ENCODE measurements at regions not wholly inside any gene's neighbourhood (a gene's known extent, or its start where the extent isn't known, plus 50 kb on each side); places are given as distances from the start of the nearest gene placed in this dataset.

GRCh38 chr6:88290411-88290810 lies 124.3 kb upstream of the CNR1 start:
- H3K36me3 Mint-ChIP-seq (ENCODE audit: low read depth), result no peaks in the 10 kb centered on the region
- H3K4me1 Mint-ChIP-seq (ENCODE audit: low read depth), result peaks cover 14% of the 10 kb centered on the region
- H3K27me3 Mint-ChIP-seq, result peaks cover 2% of the 10 kb centered on the region
- no peak overlapping the region for H3K4me3 Mint-ChIP-seq
- H3K9me3 Mint-ChIP-seq, result peaks cover 12% of the 10 kb centered on the region
- intact Hi-C loops (cut with micrococcal nuclease), result no loop called here
- H3K27ac Mint-ChIP-seq, result no peak overlapping the region

- H3K27me3 Mint-ChIP-seq, result peaks cover 2% of the 10 kb centered on the region
- no peak overlapping the region for H3K27ac Mint-ChIP-seq
- intact Hi-C loops (cut with micrococcal nuclease), result no loop called here
- H3K9me3 Mint-ChIP-seq, result peaks cover 12% of the 10 kb centered on the region
- H3K4me3 Mint-ChIP-seq, result no peak overlapping the region
- H3K36me3 Mint-ChIP-seq (ENCODE audit: low read depth), result no peaks in the 10 kb centered on the region
- peaks cover 8% of the 10 kb centered on the region for H3K4me1 Mint-ChIP-seq (ENCODE audit: low read depth)
Measured at GRCh38 chr6:88287696-88288095, 121.5 kb upstream of the CNR1 start.

- H3K4me1 Mint-ChIP-seq (ENCODE audit: low read depth), result no peaks in the 10 kb centered on the region
- intact Hi-C loops (cut with micrococcal nuclease), result no loop called here
- no peak overlapping the region for H3K27ac Mint-ChIP-seq
- H3K36me3 Mint-ChIP-seq (ENCODE audit: low read depth), result no peaks in the 10 kb centered on the region
- peaks cover 15% of the 10 kb centered on the region for H3K9me3 Mint-ChIP-seq
- no peak overlapping the region for H3K4me3 Mint-ChIP-seq
- H3K27me3 Mint-ChIP-seq, result no peaks in the 10 kb centered on the region
Measured at GRCh38 chr6:88276331-88276730, 110.2 kb upstream of the CNR1 start.

GRCh38 chr6:88268508-88268907 lies 102.4 kb upstream of the CNR1 start:
- no peaks in the 10 kb centered on the region for H3K9me3 Mint-ChIP-seq
- H3K4me3 Mint-ChIP-seq, result no peak overlapping the region
- peaks cover 13% of the 10 kb centered on the region for H3K4me1 Mint-ChIP-seq (ENCODE audit: low read depth)
- H3K27me3 Mint-ChIP-seq, result no peaks in the 10 kb centered on the region
- no peaks in the 10 kb centered on the region for H3K36me3 Mint-ChIP-seq (ENCODE audit: low read depth)
- H3K27ac Mint-ChIP-seq, result no peak overlapping the region
- intact Hi-C loops (cut with micrococcal nuclease), result no loop called here

- intact Hi-C loops (cut with micrococcal nuclease), result no loop called here
- Mint-ChIP-seq H3K4me1 (ENCODE audit: low read depth) (peaks cover 27% of the 10 kb centered on the region), H3K36me3 (ENCODE audit: low read depth) (no peaks in the 10 kb centered on the region), H3K4me3 (no peak overlapping the region), H3K9me3 (no peaks in the 10 kb centered on the region), H3K27ac (no peak overlapping the region), H3K27me3 (no peaks in the 10 kb centered on the region)
Measured at GRCh38 chr6:88266126-88266525, 100.0 kb upstream of the CNR1 start.

- H3K27me3 Mint-ChIP-seq, result no peaks in the 10 kb centered on the region
- no peak overlapping the region for H3K4me3 Mint-ChIP-seq
- no peaks in the 10 kb centered on the region for H3K9me3 Mint-ChIP-seq
- no peak overlapping the region for H3K27ac Mint-ChIP-seq
- intact Hi-C loops (cut with micrococcal nuclease), result no loop called here
- H3K4me1 Mint-ChIP-seq (ENCODE audit: low read depth), result peaks cover 27% of the 10 kb centered on the region
- H3K36me3 Mint-ChIP-seq (ENCODE audit: low read depth), result no peaks in the 10 kb centered on the region
Measured at GRCh38 chr6:88263591-88263990, 97.4 kb upstream of the CNR1 start.

- H3K4me1 Mint-ChIP-seq (ENCODE audit: low read depth), result peaks cover 27% of the 10 kb centered on the region
- H3K27ac Mint-ChIP-seq, result no peak overlapping the region
- intact Hi-C loops (cut with micrococcal nuclease), result no loop called here
- no peaks in the 10 kb centered on the region for H3K36me3 Mint-ChIP-seq (ENCODE audit: low read depth)
- H3K9me3 Mint-ChIP-seq, result no peaks in the 10 kb centered on the region
- no peak overlapping the region for H3K4me3 Mint-ChIP-seq
- H3K27me3 Mint-ChIP-seq, result no peaks in the 10 kb centered on the region
Measured at GRCh38 chr6:88262332-88262731, 96.2 kb upstream of the CNR1 start.

GRCh38 chr6:88251301-88251700 lies 85.2 kb upstream of the CNR1 start:
- H3K4me3 Mint-ChIP-seq, result no peak overlapping the region
- no peaks in the 10 kb centered on the region for H3K4me1 Mint-ChIP-seq (ENCODE audit: low read depth)
- H3K36me3 Mint-ChIP-seq (ENCODE audit: low read depth), result no peaks in the 10 kb centered on the region
- H3K27me3 Mint-ChIP-seq, result no peaks in the 10 kb centered on the region
- peaks cover 31% of the 10 kb centered on the region for H3K9me3 Mint-ChIP-seq
- intact Hi-C loops (cut with micrococcal nuclease), result no loop called here
- no peak overlapping the region for H3K27ac Mint-ChIP-seq

GRCh38 chr6:88248709-88249321 lies 82.7 kb upstream of the CNR1 start:
- no peak overlapping the region for H3K27ac Mint-ChIP-seq
- no peaks in the 10 kb centered on the region for H3K36me3 Mint-ChIP-seq (ENCODE audit: low read depth)
- no peaks in the 10 kb centered on the region for H3K4me1 Mint-ChIP-seq (ENCODE audit: low read depth)
- intact Hi-C loops (cut with micrococcal nuclease), result no loop called here
- no peak overlapping the region for H3K4me3 Mint-ChIP-seq
- H3K27me3 Mint-ChIP-seq, result no peaks in the 10 kb centered on the region
- peaks cover 6% of the 10 kb centered on the region for H3K9me3 Mint-ChIP-seq

- H3K27me3 Mint-ChIP-seq, result no peaks in the 10 kb centered on the region
- no peak overlapping the region for H3K4me3 Mint-ChIP-seq
- intact Hi-C loops (cut with micrococcal nuclease), result no loop called here
- H3K4me1 Mint-ChIP-seq (ENCODE audit: low read depth), result no peaks in the 10 kb centered on the region
- H3K9me3 Mint-ChIP-seq, result peaks cover 5% of the 10 kb centered on the region
- no peaks in the 10 kb centered on the region for H3K36me3 Mint-ChIP-seq (ENCODE audit: low read depth)
- H3K27ac Mint-ChIP-seq, result no peak overlapping the region
Measured at GRCh38 chr6:88246654-88247053, 80.5 kb upstream of the CNR1 start.

GRCh38 chr6:88244721-88245120 lies 78.6 kb upstream of the CNR1 start:
- intact Hi-C loops (cut with micrococcal nuclease), result no loop called here
- no peak overlapping the region for H3K4me3 Mint-ChIP-seq

GRCh38 chr6:88238901-88239300 lies 72.8 kb upstream of the CNR1 start:
- no peaks in the 10 kb centered on the region for H3K36me3 Mint-ChIP-seq (ENCODE audit: low read depth)
- no peaks in the 10 kb centered on the region for H3K4me1 Mint-ChIP-seq (ENCODE audit: low read depth)
- intact Hi-C loops (cut with micrococcal nuclease), result no loop called here
- H3K27ac Mint-ChIP-seq, result no peak overlapping the region
- H3K9me3 Mint-ChIP-seq, result peaks cover 6% of the 10 kb centered on the region
- H3K27me3 Mint-ChIP-seq, result peaks cover 2% of the 10 kb centered on the region
- H3K4me3 Mint-ChIP-seq, result no peak overlapping the region

More at GRCh38 chr6:88244721-88245120, 78.6 kb upstream of the CNR1 start:
- Mint-ChIP-seq H3K9me3 (peaks cover 6% of the 10 kb centered on the region), H3K36me3 (ENCODE audit: low read depth) (no peaks in the 10 kb centered on the region), H3K27me3 (no peaks in the 10 kb centered on the region), H3K4me1 (ENCODE audit: low read depth) (no peaks in the 10 kb centered on the region), H3K27ac (no peak overlapping the region)

GRCh38 chr6:88238065-88238464 lies 71.9 kb upstream of the CNR1 start:
- Mint-ChIP-seq H3K4me3 (no peak overlapping the region), H3K9me3 (peaks cover 7% of the 10 kb centered on the region), H3K36me3 (ENCODE audit: low read depth) (no peaks in the 10 kb centered on the region), H3K4me1 (ENCODE audit: low read depth) (no peaks in the 10 kb centered on the region), H3K27me3 (peaks cover 2% of the 10 kb centered on the region), H3K27ac (no peak overlapping the region)
- intact Hi-C loops (cut with micrococcal nuclease), result no loop called here

GRCh38 chr6:88236612-88237360 lies 70.6 kb upstream of the CNR1 start:
- intact Hi-C loops (cut with micrococcal nuclease), result no loop called here
- peaks cover 15% of the 10 kb centered on the region for H3K9me3 Mint-ChIP-seq
- H3K27me3 Mint-ChIP-seq, result peaks cover 2% of the 10 kb centered on the region
- H3K36me3 Mint-ChIP-seq (ENCODE audit: low read depth), result no peaks in the 10 kb centered on the region
- no peak overlapping the region for H3K27ac Mint-ChIP-seq
- no peak overlapping the region for H3K4me3 Mint-ChIP-seq
- no peaks in the 10 kb centered on the region for H3K4me1 Mint-ChIP-seq (ENCODE audit: low read depth)

- Mint-ChIP-seq H3K4me3 (no peak overlapping the region), H3K4me1 (ENCODE audit: low read depth) (no peaks in the 10 kb centered on the region), H3K36me3 (ENCODE audit: low read depth) (no peaks in the 10 kb centered on the region), H3K27me3 (peaks cover 2% of the 10 kb centered on the region), H3K27ac (no peak overlapping the region), H3K9me3 (peaks cover 40% of the 10 kb centered on the region)
- intact Hi-C loops (cut with micrococcal nuclease), result no loop called here
Measured at GRCh38 chr6:88232753-88233152, 66.6 kb upstream of the CNR1 start.
